BE2C (cell line): ENCODE measurements at regions not wholly inside any gene's neighbourhood (a gene's known extent, or its start where the extent isn't known, plus 50 kb on each side); places are given as distances from the start of the nearest gene placed in this dataset.

Experiments
- DNase-seq: peaks from one replicate; pipeline ENCODE4 v3.0.0-alpha.2; 2020
- H3K27me3 ChIP-seq: fragments of 250-450 bp; sonication (Bioruptor Pico); 2 replicates; pipeline ENCODE4 v1.5.1; 2020; ENCODE audit warnings: mild to moderate bottlenecking
- H3K36me3 ChIP-seq: fragments of 250-450 bp; sonication (Bioruptor Pico); 2 replicates; pipeline ENCODE4 v1.5.1; 2020; ENCODE audit warnings: mild to moderate bottlenecking
- H3K4me1 ChIP-seq: fragments of 250-450 bp; sonication (Bioruptor Pico); 2 replicates; pipeline ENCODE4 v1.5.1; 2020
- H3K4me3 ChIP-seq: 2 replicates; pipeline ENCODE4 v1.5.1; 2011; ENCODE audit warnings: low read depth, low read length
- H3K9me3 ChIP-seq: fragments of 250-450 bp; sonication (Bioruptor Pico); 2 replicates; pipeline ENCODE4 v1.5.1; 2020
- TF ChIP-seq, protein P1 (sequence below): IDR thresholded peaks from 2 replicates; pipeline ENCODE4 v1.5.1; 2012; ENCODE audit warnings: mild to moderate bottlenecking, low read depth, low read length

DNA sequence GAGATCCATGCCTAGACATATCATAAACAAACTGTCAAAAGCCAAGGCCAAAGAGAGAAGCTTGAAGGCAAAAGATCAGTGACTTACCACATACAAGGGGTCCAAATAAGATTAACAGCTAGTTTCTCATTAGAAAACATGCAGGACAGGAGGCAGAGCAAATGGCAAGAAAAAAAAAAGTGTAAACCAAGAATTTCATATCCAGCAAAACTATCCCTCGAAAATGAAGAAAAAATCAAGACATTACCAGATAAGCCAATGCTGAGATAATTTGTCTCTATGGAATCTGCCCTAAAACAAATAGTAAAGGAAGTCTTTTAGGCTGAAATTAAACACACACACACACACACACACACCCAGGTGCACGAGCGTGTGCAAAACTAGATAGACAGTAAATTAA lies 99.6 kb upstream of the NSMCE3 start:
- H3K4me3 ChIP-seq = no peak overlapping the region
- no peaks in the 10 kb centered on the region for H3K36me3 ChIP-seq
- peaks cover under 1% of the 10 kb centered on the region; the same call in 1 of the 2 replicates for H3K27me3 ChIP-seq
- TF ChIP-seq, protein P1, sequence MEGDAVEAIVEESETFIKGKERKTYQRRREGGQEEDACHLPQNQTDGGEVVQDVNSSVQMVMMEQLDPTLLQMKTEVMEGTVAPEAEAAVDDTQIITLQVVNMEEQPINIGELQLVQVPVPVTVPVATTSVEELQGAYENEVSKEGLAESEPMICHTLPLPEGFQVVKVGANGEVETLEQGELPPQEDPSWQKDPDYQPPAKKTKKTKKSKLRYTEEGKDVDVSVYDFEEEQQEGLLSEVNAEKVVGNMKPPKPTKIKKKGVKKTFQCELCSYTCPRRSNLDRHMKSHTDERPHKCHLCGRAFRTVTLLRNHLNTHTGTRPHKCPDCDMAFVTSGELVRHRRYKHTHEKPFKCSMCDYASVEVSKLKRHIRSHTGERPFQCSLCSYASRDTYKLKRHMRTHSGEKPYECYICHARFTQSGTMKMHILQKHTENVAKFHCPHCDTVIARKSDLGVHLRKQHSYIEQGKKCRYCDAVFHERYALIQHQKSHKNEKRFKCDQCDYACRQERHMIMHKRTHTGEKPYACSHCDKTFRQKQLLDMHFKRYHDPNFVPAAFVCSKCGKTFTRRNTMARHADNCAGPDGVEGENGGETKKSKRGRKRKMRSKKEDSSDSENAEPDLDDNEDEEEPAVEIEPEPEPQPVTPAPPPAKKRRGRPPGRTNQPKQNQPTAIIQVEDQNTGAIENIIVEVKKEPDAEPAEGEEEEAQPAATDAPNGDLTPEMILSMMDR = no peak
- H3K4me1 ChIP-seq = no peaks in the 10 kb centered on the region
- H3K9me3 ChIP-seq = no peaks in the 10 kb centered on the region
- no peak for DNase-seq

GRCh38 chr15:29364426-29365078 lies 94.9 kb upstream of the NSMCE3 start:
- no peak for DNase-seq
- Histone ChIP-seq H3K36me3 (no peaks in the 10 kb centered on the region), H3K4me3 (no peak overlapping the region), H3K9me3 (no peaks in the 10 kb centered on the region), H3K4me1 (no peaks in the 10 kb centered on the region), H3K27me3 (peaks cover 9% of the 10 kb centered on the region)
- TF ChIP-seq, protein P1 = 0 out of 2 replicates have a peak, but pooled peaks have one; percentile 19

DNA sequence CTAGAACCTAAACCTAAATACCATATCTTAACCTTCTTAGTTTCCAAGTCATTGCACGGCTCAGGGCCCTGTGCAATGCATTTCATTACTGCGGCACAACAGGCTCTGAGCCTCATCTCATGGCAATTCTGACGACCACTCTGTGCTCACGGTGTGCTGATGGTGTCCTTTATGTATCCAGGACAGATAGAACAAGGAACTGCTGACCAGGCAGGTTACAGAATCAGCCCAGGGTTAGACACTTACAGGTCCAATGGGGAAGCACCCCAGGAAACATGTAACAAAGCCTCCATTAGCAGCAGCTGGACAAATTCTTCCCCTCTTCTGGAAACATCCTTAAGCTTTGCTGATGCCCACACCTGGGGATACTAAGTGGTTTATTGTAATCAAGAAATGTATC lies 91.9 kb upstream of the NSMCE3 start:
- H3K4me1 ChIP-seq = no peaks in the 10 kb centered on the region
- no peaks in the 10 kb centered on the region for H3K36me3 ChIP-seq
- TF ChIP-seq, protein P1 = no peak
- DNase-seq = no peak
- no peak overlapping the region for H3K4me3 ChIP-seq
- H3K9me3 ChIP-seq = no peaks in the 10 kb centered on the region
- peaks cover 14% of the 10 kb centered on the region for H3K27me3 ChIP-seq

GRCh38 chr15:29360152-29360551 lies 90.5 kb upstream of the NSMCE3 start:
- H3K27me3 ChIP-seq = peaks cover 14% of the 10 kb centered on the region
- H3K9me3 ChIP-seq = no peaks in the 10 kb centered on the region
- TF ChIP-seq, protein P1 = no peak
- H3K4me1 ChIP-seq = no peaks in the 10 kb centered on the region
- H3K36me3 ChIP-seq = no peaks in the 10 kb centered on the region
- no peak for DNase-seq
- H3K4me3 ChIP-seq = no peak overlapping the region

- TF ChIP-seq, protein P1 = no peak
- no peaks in the 10 kb centered on the region for H3K36me3 ChIP-seq
- DNase-seq = no peak
- H3K9me3 ChIP-seq = no peaks in the 10 kb centered on the region
- peaks cover 6% of the 10 kb centered on the region; the same call in 1 of the 2 replicates for H3K27me3 ChIP-seq
- no peak overlapping the region for H3K4me3 ChIP-seq
- H3K4me1 ChIP-seq = no peaks in the 10 kb centered on the region
Measured at GRCh38 chr15:29356786-29357185, 87.2 kb upstream of the NSMCE3 start.

DNA sequence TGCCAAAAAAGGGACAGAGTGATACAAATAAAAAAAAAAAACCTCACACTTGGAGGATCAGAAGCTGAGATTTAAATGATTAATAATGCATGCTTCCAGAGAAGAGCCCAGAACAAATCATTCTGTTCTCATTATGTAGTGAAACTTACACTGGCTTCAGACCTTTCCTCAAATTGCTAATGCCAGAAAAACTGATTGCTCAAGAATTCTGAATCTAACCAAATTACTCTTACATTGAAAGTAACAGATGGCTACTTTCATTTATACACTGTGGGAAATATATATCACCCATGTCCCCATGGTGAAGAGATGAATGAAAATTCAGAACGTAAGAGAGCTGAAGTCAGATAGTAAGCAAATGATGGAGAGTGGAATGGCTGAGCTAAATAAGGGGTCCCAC lies 85.9 kb upstream of the NSMCE3 start:
- no peak for DNase-seq
- H3K9me3 ChIP-seq = no peaks in the 10 kb centered on the region
- H3K27me3 ChIP-seq = peaks cover 6% of the 10 kb centered on the region; the same call in 1 of the 2 replicates
- TF ChIP-seq, protein P1 = no peak
- H3K4me3 ChIP-seq = no peak overlapping the region
- no peaks in the 10 kb centered on the region for H3K4me1 ChIP-seq
- H3K36me3 ChIP-seq = no peaks in the 10 kb centered on the region
